Keratinocyte (primary cell): ENCODE measurements at regions not wholly inside any gene's neighbourhood (a gene's known extent, or its start where the extent isn't known, plus 50 kb on each side); places are given as distances from the start of the nearest gene placed in this dataset.

ENCODE experiments used
- DNase-seq: peaks from one replicate; pipeline ENCODE4 v3.0.0-alpha.2; 2011; ENCODE audit warnings: low read depth, missing footprints, low spot score
- FAIRE-seq: peaks from 2 replicates; lab custom pipeline; 2011; peaks lifted over from hg19 to GRCh38; lab: Jason Lieb, UNC
- H2AFZ ChIP-seq: 2 replicates; pipeline ENCODE4 v1.6.0; 2012; ENCODE audit warnings: low read length, control low read depth, inconsistent platforms; ENCODE audit not compliant: control insufficient read depth
- H3K27ac ChIP-seq: 2 replicates; pipeline ENCODE4 v1.5.1; 2011; ENCODE audit warnings: low read length; ENCODE audit not compliant: control insufficient read depth, insufficient read depth
- H3K27me3 ChIP-seq: 3 replicates; pipeline ENCODE4 v1.6.0; 2011; ENCODE audit warnings: low read length; ENCODE audit not compliant: control insufficient read depth, insufficient read depth; ENCODE audit errors: extremely low read depth
- H3K36me3 ChIP-seq, 2 experiments: 2 replicates in 1 of 2; 3 replicates in 1 of 2; pipeline ENCODE4 v1.5.1; 2011; ENCODE audit warnings: low read length in 2 of 2, mild to moderate bottlenecking in 1 of 2; ENCODE audit not compliant: control insufficient read depth in 2 of 2, insufficient read depth in 2 of 2; ENCODE audit errors: extremely low read depth in 1 of 2
- H3K4me1 ChIP-seq: 3 replicates; pipeline ENCODE4 v1.5.1; 2011; ENCODE audit warnings: low read length; ENCODE audit not compliant: control insufficient read depth, insufficient read depth; ENCODE audit errors: extremely low read depth
- H3K4me2 ChIP-seq: 3 replicates; pipeline ENCODE4 v1.6.0; 2011; ENCODE audit warnings: low read depth, low read length; ENCODE audit not compliant: control insufficient read depth, insufficient read depth; ENCODE audit errors: extremely low read depth
- H3K4me3 ChIP-seq, 3 experiments: fragments of 200-600 bp in 1 of 3; sonication (generic) in 1 of 3; 2 replicates in 2 of 3; 3 replicates in 1 of 3; pipeline ENCODE4 v1.5.1; 2011 to 2016; ENCODE audit warnings: low read length in 3 of 3, mild to moderate bottlenecking in 3 of 3, control low read depth in 2 of 3, inconsistent platforms in 1 of 3, low read depth in 1 of 3, mixed read lengths in 1 of 3, mixed run types in 1 of 3, moderate library complexity in 1 of 3; ENCODE audit not compliant: control insufficient read depth in 2 of 3, insufficient read depth in 2 of 3; ENCODE audit errors: extremely low read depth in 1 of 3
- H3K79me2 ChIP-seq: 2 replicates; pipeline ENCODE4 v1.6.0; 2012; ENCODE audit warnings: low read length; ENCODE audit not compliant: control insufficient read depth, insufficient read depth
- H3K9ac ChIP-seq: 3 replicates; pipeline ENCODE4 v1.6.0; 2011; ENCODE audit warnings: low read length; ENCODE audit not compliant: control insufficient read depth, insufficient read depth; ENCODE audit errors: extremely low read depth
- H3K9me1 ChIP-seq: 3 replicates; pipeline ENCODE4 v1.6.0; 2011; ENCODE audit warnings: low read length; ENCODE audit not compliant: control insufficient read depth, insufficient read depth; ENCODE audit errors: extremely low read depth
- H3K9me3 ChIP-seq: 2 replicates; pipeline ENCODE4 v1.5.1; 2012; ENCODE audit warnings: low read depth, low read length; ENCODE audit not compliant: control insufficient read depth
- H4K20me1 ChIP-seq: 3 replicates; pipeline ENCODE4 v1.6.0; 2011; ENCODE audit warnings: low read length; ENCODE audit not compliant: control insufficient read depth, insufficient read depth; ENCODE audit errors: extremely low read depth
- EZH2 ChIP-seq: IDR thresholded peaks from one replicate; pipeline ENCODE4 v1.6.1; 2012; ENCODE audit warnings: inconsistent platforms, mild to moderate bottlenecking, low read length, moderate library complexity
- dilution Hi-C: fragments of 300-500 bp; cut with MboI; formaldehyde crosslinking; loops from one replicate; pipeline ENCODE4 v1.7.0; 2020; ENCODE audit warnings: low sequenced_read_pairs; ENCODE audit not compliant: extremely low pct_ligation_motif_present
- TF ChIP-seq, protein P1 (sequence below), 3 experiments: IDR thresholded peaks in 1 of 3; conservative IDR thresholded peaks in 1 of 3; optimal IDR thresholded peaks in 1 of 3; 2 replicates in 2 of 3; 3 replicates in 1 of 3; pipeline versions ENCODE3 to v1.5.1; 2011; ENCODE audit warnings: low read length in 3 of 3, mild to moderate bottlenecking in 3 of 3, moderate library complexity in 2 of 3, control low read depth in 1 of 3, inconsistent platforms in 1 of 3; ENCODE audit not compliant: insufficient read depth in 2 of 3; ENCODE audit errors: extremely low read depth in 1 of 3

GRCh38 chr2:78925258-78925657, 100.2 kb upstream of the REG3G start:
- H3K9me1 ChIP-seq: no peaks in the 10 kb centered on the region
- H3K9ac ChIP-seq: no peak overlapping the region
- H3K4me3 ChIP-seq: no peak overlapping the region
- H3K79me2 ChIP-seq: no peaks in the 10 kb centered on the region
- no peak for TF ChIP-seq EZH2
- TF ChIP-seq, protein P1, sequence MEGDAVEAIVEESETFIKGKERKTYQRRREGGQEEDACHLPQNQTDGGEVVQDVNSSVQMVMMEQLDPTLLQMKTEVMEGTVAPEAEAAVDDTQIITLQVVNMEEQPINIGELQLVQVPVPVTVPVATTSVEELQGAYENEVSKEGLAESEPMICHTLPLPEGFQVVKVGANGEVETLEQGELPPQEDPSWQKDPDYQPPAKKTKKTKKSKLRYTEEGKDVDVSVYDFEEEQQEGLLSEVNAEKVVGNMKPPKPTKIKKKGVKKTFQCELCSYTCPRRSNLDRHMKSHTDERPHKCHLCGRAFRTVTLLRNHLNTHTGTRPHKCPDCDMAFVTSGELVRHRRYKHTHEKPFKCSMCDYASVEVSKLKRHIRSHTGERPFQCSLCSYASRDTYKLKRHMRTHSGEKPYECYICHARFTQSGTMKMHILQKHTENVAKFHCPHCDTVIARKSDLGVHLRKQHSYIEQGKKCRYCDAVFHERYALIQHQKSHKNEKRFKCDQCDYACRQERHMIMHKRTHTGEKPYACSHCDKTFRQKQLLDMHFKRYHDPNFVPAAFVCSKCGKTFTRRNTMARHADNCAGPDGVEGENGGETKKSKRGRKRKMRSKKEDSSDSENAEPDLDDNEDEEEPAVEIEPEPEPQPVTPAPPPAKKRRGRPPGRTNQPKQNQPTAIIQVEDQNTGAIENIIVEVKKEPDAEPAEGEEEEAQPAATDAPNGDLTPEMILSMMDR (optimal IDR thresholded peaks at IDR 0.05 in 1 of 3, IDR thresholded peaks at IDR 0.05 in 1 of 3, conservative IDR thresholded peaks at IDR 0.05 in 1 of 3; ENCODE audit: extremely low read depth in 1 of 3, insufficient read depth in 2 of 3, low read length in 3 of 3): no peak
- H3K27ac ChIP-seq: no peak overlapping the region
- no peaks in the 10 kb centered on the region for H4K20me1 ChIP-seq
- no peaks in the 10 kb centered on the region for H3K27me3 ChIP-seq
- no peak overlapping the region for H2AFZ ChIP-seq
- no peaks in the 10 kb centered on the region for H3K4me1 ChIP-seq
- no peaks in the 10 kb centered on the region for H3K36me3 ChIP-seq
- DNase-seq: no peak
- H3K4me2 ChIP-seq: no peak overlapping the region
- dilution Hi-C loops: no loop called here
- no peak for FAIRE-seq
- peaks cover 2% of the 10 kb centered on the region for H3K9me3 ChIP-seq

- TF ChIP-seq EZH2: no peak
- TF ChIP-seq, protein P1 (optimal IDR thresholded peaks at IDR 0.05 in 1 of 3, IDR thresholded peaks at IDR 0.05 in 1 of 3, conservative IDR thresholded peaks at IDR 0.05 in 1 of 3; ENCODE audit: extremely low read depth in 1 of 3, insufficient read depth in 2 of 3, low read length in 3 of 3): no peak
- no peak overlapping the region for H3K27ac ChIP-seq
- dilution Hi-C loops: no loop called here
- no peak for DNase-seq
- no peak overlapping the region for H3K4me3 ChIP-seq
- H3K9me3 ChIP-seq: peaks cover 2% of the 10 kb centered on the region
- H3K27me3 ChIP-seq: no peaks in the 10 kb centered on the region
- no peak overlapping the region for H3K4me2 ChIP-seq
- no peaks in the 10 kb centered on the region for H3K4me1 ChIP-seq
- H3K79me2 ChIP-seq: no peaks in the 10 kb centered on the region
- H3K9me1 ChIP-seq: no peaks in the 10 kb centered on the region
- FAIRE-seq: no peak
- H3K9ac ChIP-seq: no peak overlapping the region
- no peak overlapping the region for H2AFZ ChIP-seq
- H4K20me1 ChIP-seq: no peaks in the 10 kb centered on the region
- H3K36me3 ChIP-seq: no peaks in the 10 kb centered on the region
These were observed 97.0 kb upstream of the REG3G start for GRCh38 chr2:78928502-78928901.
